Ectodermal cell (in vitro differentiated cells): ENCODE measurements at regions not wholly inside any gene's neighbourhood (a gene's known extent, or its start where the extent isn't known, plus 50 kb on each side); places are given as distances from the start of the nearest gene placed in this dataset.

Source experiments
- H3K27ac ChIP-seq: 2 replicates; pipeline ENCODE4 v1.7.0; 2013; ENCODE audit warnings: mild to moderate bottlenecking, low read depth, low read length; ENCODE audit not compliant: insufficient read depth, poor library complexity, severe bottlenecking
- H3K27me3 ChIP-seq: 2 replicates; pipeline ENCODE4 v1.7.0; 2013; ENCODE audit warnings: mild to moderate bottlenecking, low read length; ENCODE audit not compliant: insufficient read depth, control insufficient read depth, poor library complexity, severe bottlenecking
- H3K36me3 ChIP-seq: one replicate; pipeline ENCODE4 v1.7.0; 2013; ENCODE audit warnings: low read length; ENCODE audit not compliant: control insufficient read depth, insufficient read depth
- H3K4me1 ChIP-seq: one replicate; pipeline ENCODE4 v1.7.0; 2013; ENCODE audit warnings: low read length; ENCODE audit not compliant: control insufficient read depth, insufficient read depth
- H3K4me3 ChIP-seq: 2 replicates; pipeline ENCODE4 v1.7.0; 2013; ENCODE audit warnings: low read depth, low read length, control low read depth; ENCODE audit not compliant: insufficient read depth
- H3K9me3 ChIP-seq: 2 replicates; pipeline ENCODE4 v1.7.0; 2013; ENCODE audit warnings: mild to moderate bottlenecking, low read length, moderate library complexity; ENCODE audit not compliant: control insufficient read depth
- WGBS, 2 experiments: methylation state at CpG; one replicate each; pipeline ENCODE4 v1.1.7; 2013; ENCODE audit warnings: missing lambda C conversion rate in 2 of 2; 5-methylcytosine and 5-hydroxymethylcytosine counted together

GRCh38 chr5:93130624-93131490 is 450.2 kb downstream of the NR2F1-AS1 start:
- no peak overlapping the region for H3K27ac ChIP-seq
- WGBS, 2 experiments: 77 to 83% methylated on average over 5 of the region's 5 CpGs

GRCh38 chr5:93126634-93127033 is 454.4 kb downstream of the NR2F1-AS1 start:
- Histone ChIP-seq H3K4me3 (no peak overlapping the region), H3K27ac (no peak overlapping the region), H3K4me1 (peaks cover 8% of the 10 kb centered on the region), H3K27me3 (no peaks in the 10 kb centered on the region), H3K9me3 (no peaks in the 10 kb centered on the region), H3K36me3 (no peaks in the 10 kb centered on the region)
- 92 to 100% methylated on average over 1 of the region's 1 CpG for WGBS, 2 experiments

More at GRCh38 chr5:93130624-93131490, 450.2 kb downstream of the NR2F1-AS1 start:
- Histone ChIP-seq H3K4me3 (no peak overlapping the region), H3K36me3 (no peaks in the 10 kb centered on the region), H3K27me3 (no peaks in the 10 kb centered on the region), H3K9me3 (no peaks in the 10 kb centered on the region), H3K4me1 (peaks cover 8% of the 10 kb centered on the region)

GRCh38 chr5:93123127-93123526 is 457.9 kb downstream of the NR2F1-AS1 start:
- no peak overlapping the region for H3K4me3 ChIP-seq
- no peaks in the 10 kb centered on the region for H3K27me3 ChIP-seq
- peaks cover 7% of the 10 kb centered on the region for H3K4me1 ChIP-seq
- no peaks in the 10 kb centered on the region for H3K9me3 ChIP-seq
- no peaks in the 10 kb centered on the region for H3K36me3 ChIP-seq
- no peak overlapping the region for H3K27ac ChIP-seq

- Histone ChIP-seq H3K4me3 (no peak overlapping the region), H3K27ac (no peak overlapping the region), H3K27me3 (no peaks in the 10 kb centered on the region), H3K36me3 (no peaks in the 10 kb centered on the region), H3K4me1 (peaks cover 7% of the 10 kb centered on the region), H3K9me3 (no peaks in the 10 kb centered on the region)
- WGBS, 2 experiments: 88% methylated on average over 1 of the region's 2 CpGs; no CpG with 5 or more reads in 1 of the 2 experiments
Observed at GRCh38 chr5:93122446-93122845, 458.6 kb downstream of the NR2F1-AS1 start.

- WGBS, 2 experiments: 89 to 94% methylated on average over 3 to 4 of the region's 4 CpGs
- no peak overlapping the region for H3K27ac ChIP-seq
Observed at GRCh38 chr5:93120771-93121170, 460.2 kb downstream of the NR2F1-AS1 start.

GRCh38 chr5:93120051-93120450 is 461.0 kb downstream of the NR2F1-AS1 start:
- Histone ChIP-seq H3K9me3 (no peaks in the 10 kb centered on the region), H3K36me3 (no peaks in the 10 kb centered on the region), H3K4me3 (no peak overlapping the region), H3K27me3 (no peaks in the 10 kb centered on the region), H3K27ac (no peak overlapping the region), H3K4me1 (peaks cover 7% of the 10 kb centered on the region)
- 16 to 17% methylated on average over 1 of the region's 1 CpG for WGBS, 2 experiments

More at GRCh38 chr5:93120771-93121170, 460.2 kb downstream of the NR2F1-AS1 start:
- H3K27me3 ChIP-seq: no peaks in the 10 kb centered on the region
- peaks cover 7% of the 10 kb centered on the region for H3K4me1 ChIP-seq
- no peaks in the 10 kb centered on the region for H3K36me3 ChIP-seq
- no peak overlapping the region for H3K4me3 ChIP-seq
- no peaks in the 10 kb centered on the region for H3K9me3 ChIP-seq

- no peak overlapping the region for H3K27ac ChIP-seq
- WGBS, 2 experiments: 84 to 98% methylated on average over 2 of the region's 2 CpGs
- peaks cover 7% of the 10 kb centered on the region for H3K4me1 ChIP-seq
- H3K4me3 ChIP-seq: no peak overlapping the region
- H3K9me3 ChIP-seq: no peaks in the 10 kb centered on the region
- no peaks in the 10 kb centered on the region for H3K27me3 ChIP-seq
- no peaks in the 10 kb centered on the region for H3K36me3 ChIP-seq
Observed at GRCh38 chr5:93117751-93118531, 463.1 kb downstream of the NR2F1-AS1 start.

GRCh38 chr5:93107805-93108520 is 473.1 kb downstream of the NR2F1-AS1 start:
- H3K36me3 ChIP-seq: no peaks in the 10 kb centered on the region
- no peak overlapping the region for H3K27ac ChIP-seq
- WGBS, 2 experiments: 90% methylated on average over 4 of the region's 4 CpGs
- H3K9me3 ChIP-seq: no peaks in the 10 kb centered on the region
- no peak overlapping the region for H3K4me3 ChIP-seq
- no peaks in the 10 kb centered on the region for H3K4me1 ChIP-seq
- no peaks in the 10 kb centered on the region for H3K27me3 ChIP-seq

- Histone ChIP-seq H3K4me3 (no peak overlapping the region), H3K9me3 (no peaks in the 10 kb centered on the region), H3K36me3 (no peaks in the 10 kb centered on the region), H3K27ac (no peak overlapping the region), H3K4me1 (no peaks in the 10 kb centered on the region), H3K27me3 (no peaks in the 10 kb centered on the region)
- 78 to 81% methylated on average over 1 of the region's 1 CpG for WGBS, 2 experiments
Observed at GRCh38 chr5:93107141-93107540, 473.9 kb downstream of the NR2F1-AS1 start.

- no peak overlapping the region for H3K4me3 ChIP-seq
- no peaks in the 10 kb centered on the region for H3K9me3 ChIP-seq
- H3K36me3 ChIP-seq: no peaks in the 10 kb centered on the region
- WGBS, 2 experiments: 92 to 100% methylated on average over 2 of the region's 2 CpGs
- no peaks in the 10 kb centered on the region for H3K27me3 ChIP-seq
- no peak overlapping the region for H3K27ac ChIP-seq
- H3K4me1 ChIP-seq: no peaks in the 10 kb centered on the region
Observed at GRCh38 chr5:93101661-93102060, 479.4 kb downstream of the NR2F1-AS1 start.
